ENCODE measurements at regions not wholly inside any gene's neighbourhood (a gene's known extent, or its start where the extent isn't known, plus 50 kb on each side); places are given as distances from the start of the nearest gene placed in this dataset.

- TF ChIP-seq POLR2AphosphoS5 (IDR thresholded peaks at IDR 0.05; ENCODE audit: low read depth, low read length): no peak
- TF ChIP-seq POLR2A (IDR thresholded peaks at IDR 0.05; ENCODE audit: low read depth, low read length): no peak
- TF ChIP-seq TAF1 (IDR thresholded peaks at IDR 0.05; ENCODE audit: borderline replicate concordance, low read depth, low read length): no peak
Measured at GRCh38 chr10:85284778-85285770, 956.7 kb downstream of the CCSER2 start.

Measured in GM12892 (cell line).